ENCODE measurements at regions not wholly inside any gene's neighbourhood (a gene's known extent, or its start where the extent isn't known, plus 50 kb on each side); places are given as distances from the start of the nearest gene placed in this dataset.

DNA sequence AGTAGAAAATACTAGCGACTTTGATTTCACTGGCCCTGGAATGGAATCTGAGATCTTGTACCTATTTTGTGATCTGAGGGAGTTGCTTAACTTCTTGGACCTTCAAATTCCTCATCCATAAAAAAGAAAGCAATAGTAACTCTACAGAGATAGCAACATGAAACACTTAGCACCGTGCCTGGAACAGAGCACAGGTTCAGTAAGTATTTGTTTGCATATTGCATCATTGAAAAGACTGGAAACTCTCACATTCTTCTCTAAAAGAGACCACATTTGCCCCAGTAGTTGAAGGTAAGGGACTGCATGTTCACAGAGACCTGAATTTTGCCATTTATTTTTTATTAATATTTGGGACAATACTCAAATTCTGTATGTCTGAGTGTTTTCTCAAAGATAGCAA, 358.1 kb downstream of the COG6 start:
- Mint-ChIP-seq H3K27me3 (ENCODE audit: insufficient read depth, unreplicated experiment) (peaks cover 13% of the 10 kb centered on the region), H3K4me3 (ENCODE audit: unreplicated experiment) (no peak overlapping the region), H3K36me3 (ENCODE audit: insufficient read depth, unreplicated experiment) (no peaks in the 10 kb centered on the region), H3K27ac (ENCODE audit: unreplicated experiment) (no peak overlapping the region), H3K9me3 (ENCODE audit: unreplicated experiment) (no peaks in the 10 kb centered on the region), H3K4me1 (ENCODE audit: low read depth, unreplicated experiment) (no peaks in the 10 kb centered on the region)
- Histone ChIP-seq H3K9me3 (no peaks in the 10 kb centered on the region), H3K27me3 (replicated peaks; ENCODE audit: control insufficient read depth, insufficient read depth, low read length) (no peaks in the 10 kb centered on the region; the same call in 1 of the 2 replicates), H3K36me3 (ENCODE audit: control insufficient read depth, insufficient read depth, low read length) (no peaks in the 10 kb centered on the region), H3K4me3 (ENCODE audit: low read depth, low read length) (no peak overlapping the region), H3K4me1 (no peaks in the 10 kb centered on the region)
- no TSS peak for BruUV-seq (replicated peaks)
- CTCF ChIA-PET = no interaction called here
- intact Hi-C loops (cut with micrococcal nuclease; ENCODE audit: unreplicated experiment) = no loop called here
- no peak for TF ChIP-seq CTCF (IDR thresholded peaks at IDR 0.05; ENCODE audit: insufficient read depth in 1 of 2, low read depth in 1 of 2, low read length in 1 of 2, severe bottlenecking in 1 of 2, unreplicated experiment in 1 of 2)
- POLR2A ChIA-PET = no interaction called here
- DNase-seq = no peak

- H3K27ac Mint-ChIP-seq (ENCODE audit: unreplicated experiment) = no peak overlapping the region
- DNase-seq = no peak
- H3K4me1 Mint-ChIP-seq (ENCODE audit: low read depth, unreplicated experiment) = no peaks in the 10 kb centered on the region
- BruUV-seq (replicated peaks) = no TSS peak
- intact Hi-C loops (cut with micrococcal nuclease; ENCODE audit: unreplicated experiment) = no loop called here
- no peak overlapping the region for H3K4me3 Mint-ChIP-seq (ENCODE audit: unreplicated experiment)
- TF ChIP-seq CTCF (IDR thresholded peaks at IDR 0.05; ENCODE audit: insufficient read depth in 1 of 2, low read depth in 1 of 2, low read length in 1 of 2, severe bottlenecking in 1 of 2, unreplicated experiment in 1 of 2) = no peak
- no peaks in the 10 kb centered on the region for H3K4me1 ChIP-seq
- H3K9me3 ChIP-seq = no peaks in the 10 kb centered on the region
- no peaks in the 10 kb centered on the region for H3K9me3 Mint-ChIP-seq (ENCODE audit: unreplicated experiment)
- H3K36me3 ChIP-seq (ENCODE audit: control insufficient read depth, insufficient read depth, low read length) = no peaks in the 10 kb centered on the region
- ChIA-PET POLR2A (no interaction called here), CTCF (interaction anchor here (0.6 to 1.5 kb wide), 2 partner anchors 74 to 208 kb away, joined by 3 to 4 read pairs; no protein-coding TSS in a partner anchor)
- no peaks in the 10 kb centered on the region for H3K36me3 Mint-ChIP-seq (ENCODE audit: insufficient read depth, unreplicated experiment)
- H3K27me3 ChIP-seq (replicated peaks; ENCODE audit: control insufficient read depth, insufficient read depth, low read length) = no peaks in the 10 kb centered on the region
- H3K4me3 ChIP-seq (ENCODE audit: low read depth, low read length) = no peak overlapping the region
- peaks cover 12% of the 10 kb centered on the region for H3K27me3 Mint-ChIP-seq (ENCODE audit: insufficient read depth, unreplicated experiment)
These were observed 361.6 kb downstream of the COG6 start for GRCh38 chr13:40016953-40017660.

- Histone ChIP-seq H3K9me3 (no peaks in the 10 kb centered on the region), H3K36me3 (ENCODE audit: control insufficient read depth, insufficient read depth, low read length) (no peaks in the 10 kb centered on the region), H3K27me3 (replicated peaks; ENCODE audit: control insufficient read depth, insufficient read depth, low read length) (no peaks in the 10 kb centered on the region), H3K4me1 (no peaks in the 10 kb centered on the region), H3K4me3 (ENCODE audit: low read depth, low read length) (no peak overlapping the region)
- ChIA-PET POLR2A (no interaction called here), CTCF (interaction anchor here (0.6 kb wide), 2 partner anchors 208 to 299 kb away, joined by 3 to 4 read pairs; no protein-coding TSS in a partner anchor)
- no peak for DNase-seq
- no peaks in the 10 kb centered on the region for H3K4me1 Mint-ChIP-seq (ENCODE audit: low read depth, unreplicated experiment)
- H3K4me3 Mint-ChIP-seq (ENCODE audit: unreplicated experiment) = no peak overlapping the region
- H3K36me3 Mint-ChIP-seq (ENCODE audit: insufficient read depth, unreplicated experiment) = no peaks in the 10 kb centered on the region
- intact Hi-C loops (cut with micrococcal nuclease; ENCODE audit: unreplicated experiment) = no loop called here
- TF ChIP-seq CTCF (IDR thresholded peaks at IDR 0.05; ENCODE audit: insufficient read depth in 1 of 2, low read depth in 1 of 2, low read length in 1 of 2, severe bottlenecking in 1 of 2, unreplicated experiment in 1 of 2) = no peak
- BruUV-seq (replicated peaks) = no TSS peak
- peaks cover 12% of the 10 kb centered on the region for H3K27me3 Mint-ChIP-seq (ENCODE audit: insufficient read depth, unreplicated experiment)
- H3K27ac Mint-ChIP-seq (ENCODE audit: unreplicated experiment) = no peak overlapping the region
- H3K9me3 Mint-ChIP-seq (ENCODE audit: unreplicated experiment) = no peaks in the 10 kb centered on the region
These were observed 362.3 kb downstream of the COG6 start for GRCh38 chr13:40017662-40018262.

Data from Caco-2 (cell line).